Activated CD4-positive, alpha-beta T cell treated with anti-CD3 and anti-CD28 coated beads for 24 hours (primary cell): ENCODE measurements at regions not wholly inside any gene's neighbourhood (a gene's known extent, or its start where the extent isn't known, plus 50 kb on each side); places are given as distances from the start of the nearest gene placed in this dataset.

Source experiments
- DNase-seq, 2 donors: peaks; one replicate each; pipeline ENCODE4 v3.0.0-alpha.2; 2020; ENCODE audit warnings: low read depth in 2 of 2

- no peak for DNase-seq
Measured at GRCh38 chr12:77629141-77629540, 201.6 kb upstream of the NAV3 start.

GRCh38 chr12:77625441-77625840 is 205.3 kb upstream of the NAV3 start:
- no peak for DNase-seq

- DNase-seq: no peak
Measured at GRCh38 chr12:77619425-77619824, 211.3 kb upstream of the NAV3 start.

GRCh38 chr12:77617818-77618217 is 212.9 kb upstream of the NAV3 start:
- DNase-seq: no peak

DNA sequence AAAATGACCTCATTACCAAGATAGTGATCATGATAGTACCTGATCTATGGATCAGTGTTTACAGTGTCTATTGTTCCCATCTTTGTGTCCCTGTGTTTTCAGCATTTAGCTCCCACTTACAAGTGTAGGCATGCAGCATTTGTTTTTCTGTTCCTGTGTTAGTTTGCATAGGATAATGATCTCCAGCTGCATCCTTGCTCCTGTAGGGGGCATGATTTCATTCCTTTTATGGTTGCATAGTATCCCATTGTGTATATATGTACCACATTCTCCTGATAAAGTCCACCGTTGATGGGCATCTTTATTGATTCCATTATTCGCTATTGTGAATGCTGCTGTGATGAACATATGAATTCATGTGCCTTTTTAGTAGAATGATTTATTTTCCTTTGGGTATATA is 215.4 kb upstream of the NAV3 start:
- DNase-seq: no peak

DNA sequence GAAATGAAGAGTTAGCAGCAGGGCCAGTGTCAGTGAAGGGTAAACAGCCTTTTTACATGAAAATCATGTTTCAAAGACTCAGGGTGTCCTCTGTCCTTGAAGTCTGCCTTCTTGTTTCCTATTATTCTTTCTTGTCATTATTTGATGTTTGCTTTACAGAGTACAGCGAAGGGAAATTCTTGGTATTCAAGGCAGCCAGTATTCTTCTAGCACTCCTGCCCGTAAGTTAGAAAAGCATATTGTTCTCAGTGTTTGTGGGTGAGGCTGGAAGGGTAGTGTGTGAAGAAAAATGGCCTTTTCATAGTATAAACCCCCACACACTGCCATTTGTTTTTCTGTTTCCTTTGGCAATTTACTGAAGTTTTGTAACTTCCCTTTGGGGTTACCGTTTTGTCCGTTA is 217.3 kb upstream of the NAV3 start:
- DNase-seq: no peak

- no peak for DNase-seq
Measured at GRCh38 chr12:77610446-77610845, 220.2 kb upstream of the NAV3 start.

- no peak for DNase-seq
Measured at GRCh38 chr12:77609016-77609415, 221.7 kb upstream of the NAV3 start.

DNA sequence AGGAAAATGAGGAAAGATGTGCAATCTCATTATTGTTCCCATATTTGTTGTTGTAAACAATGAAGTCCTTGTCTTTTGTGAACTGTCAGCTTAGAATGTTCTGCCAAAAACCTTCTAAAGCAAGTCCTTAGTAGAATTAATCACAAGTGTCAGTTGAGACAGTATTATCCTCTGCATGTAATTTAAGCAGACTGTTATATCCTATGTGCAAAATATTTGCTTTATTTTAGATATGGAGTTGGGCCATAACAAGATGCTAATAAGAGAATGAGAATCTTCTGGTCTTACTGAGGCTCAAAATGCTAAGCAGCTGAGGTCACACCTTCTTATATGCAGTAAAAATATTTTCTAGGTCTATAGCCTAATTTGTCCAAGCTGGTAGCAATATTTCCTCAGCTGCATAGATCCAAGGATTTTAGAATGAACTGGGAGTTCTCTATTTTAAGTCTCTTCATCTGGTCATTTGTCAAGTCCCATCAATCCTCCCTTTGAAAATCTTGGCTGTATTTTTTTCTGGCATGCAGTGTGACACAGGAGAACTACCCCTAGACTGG is 222.3 kb upstream of the NAV3 start:
- no peak for DNase-seq

DNA sequence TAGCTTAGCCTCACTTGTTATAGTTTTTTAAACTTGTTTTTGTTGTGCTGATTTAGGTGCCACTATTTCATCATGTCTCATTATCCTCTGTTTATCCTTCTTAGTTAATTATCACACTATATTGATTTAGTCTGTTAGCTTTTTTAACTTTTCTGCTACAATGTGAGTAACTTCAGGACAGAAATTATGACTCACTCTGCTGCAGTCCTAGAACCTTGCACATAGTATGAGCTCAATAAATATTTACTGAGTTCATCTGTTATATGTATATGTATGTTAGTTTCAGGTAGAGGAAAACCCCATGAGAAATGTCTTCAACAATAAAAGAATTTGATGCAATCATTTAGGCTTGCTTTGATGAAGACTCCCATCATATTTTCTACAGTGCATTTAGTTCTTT is 224.3 kb upstream of the NAV3 start:
- no peak for DNase-seq

DNA sequence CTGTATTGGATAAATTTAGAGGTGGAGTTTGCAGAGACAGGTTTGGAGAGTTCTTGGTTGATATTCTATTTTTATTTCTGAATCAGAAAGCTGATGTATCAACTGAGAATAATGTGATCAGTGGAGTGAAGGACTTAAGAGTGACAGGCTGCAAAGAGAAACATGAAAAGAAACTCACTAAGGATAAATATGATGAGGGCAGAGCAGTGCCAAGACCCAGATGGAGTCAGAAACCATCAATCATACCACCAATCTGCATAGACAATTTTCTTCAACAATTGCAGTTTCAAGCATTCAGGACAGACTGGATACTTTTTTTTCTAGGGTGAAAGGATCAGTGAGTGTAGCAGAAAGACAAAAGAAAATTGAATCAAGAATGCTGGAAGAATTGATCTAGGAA is 226.7 kb upstream of the NAV3 start:
- DNase-seq: no peak

GRCh38 chr12:77601069-77601468 is 229.6 kb upstream of the NAV3 start:
- DNase-seq: no peak

- no peak for DNase-seq
Measured at GRCh38 chr12:77600468-77600843, 230.2 kb upstream of the NAV3 start.

DNA sequence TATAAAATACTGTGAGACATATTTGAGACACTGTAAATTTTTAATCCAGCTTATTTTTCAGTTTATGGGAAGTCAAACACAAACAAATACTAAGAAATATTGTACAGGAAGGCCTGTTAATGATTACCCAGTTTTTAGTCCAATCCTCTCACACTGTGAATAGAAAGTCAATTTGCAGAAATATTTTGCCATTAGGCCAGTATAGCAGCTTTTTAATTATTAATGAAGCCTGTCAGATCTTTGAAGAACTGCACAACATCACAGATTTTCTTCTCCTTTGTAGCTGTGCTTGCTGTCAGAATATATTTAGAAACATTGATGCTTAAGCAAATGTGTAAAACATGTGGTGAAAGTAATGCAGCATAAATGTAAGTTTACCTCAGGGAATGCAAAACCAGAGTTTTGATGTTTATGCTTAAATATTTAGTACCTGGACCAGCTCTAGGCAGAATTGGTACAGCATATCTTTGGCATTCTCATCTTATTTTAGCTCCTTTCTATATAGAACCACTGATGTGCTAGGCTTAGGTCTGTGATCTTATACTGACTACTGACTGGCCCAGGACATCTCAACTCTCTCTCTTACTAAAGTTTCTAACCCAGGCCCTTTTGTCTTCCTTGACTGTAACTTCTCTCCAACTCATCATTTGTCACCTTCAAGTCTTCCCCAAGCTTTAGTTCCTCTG is 230.8 kb upstream of the NAV3 start:
- DNase-seq: no peak

- DNase-seq: no peak
Measured at GRCh38 chr12:77594366-77594765, 236.3 kb upstream of the NAV3 start.

GRCh38 chr12:77592836-77593235 is 237.9 kb upstream of the NAV3 start:
- no peak for DNase-seq

DNA sequence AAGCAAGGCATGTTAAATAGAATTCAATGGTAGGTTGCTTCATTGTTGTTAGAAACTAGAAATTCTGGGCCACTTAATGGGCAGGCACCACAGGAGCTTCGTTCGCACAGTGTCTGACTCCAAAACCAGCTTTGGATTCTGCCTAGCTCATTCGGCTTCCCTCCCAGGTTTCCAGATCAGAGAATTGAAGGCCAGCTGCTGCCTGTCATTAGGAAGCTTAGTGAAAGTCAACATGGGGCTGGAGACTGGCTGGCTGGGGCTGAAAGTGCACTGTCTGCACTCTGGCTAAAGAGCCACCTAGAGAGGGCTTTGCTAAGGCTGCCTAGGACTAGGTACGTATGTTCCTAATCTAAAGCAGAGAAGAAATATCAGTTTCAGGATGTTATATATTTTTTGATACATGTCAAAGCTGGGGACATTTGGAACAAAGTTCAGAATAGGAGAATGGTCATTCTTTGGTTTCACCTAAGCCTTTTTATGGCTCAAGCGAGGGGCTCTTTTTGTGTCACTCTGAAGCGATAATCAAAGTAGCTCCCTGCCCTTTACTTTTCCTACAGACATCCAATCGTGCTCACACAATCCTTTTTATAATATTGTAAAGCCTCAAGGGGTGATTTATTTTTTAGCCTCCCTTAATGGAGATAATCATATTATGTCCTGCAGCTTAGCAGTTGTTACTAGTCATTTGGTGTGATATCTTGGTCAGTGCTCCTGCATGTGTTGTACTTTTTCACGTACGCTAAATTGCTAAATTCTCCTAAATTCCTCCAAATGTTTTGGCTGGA is 238.5 kb upstream of the NAV3 start:
- DNase-seq: no peak

DNA sequence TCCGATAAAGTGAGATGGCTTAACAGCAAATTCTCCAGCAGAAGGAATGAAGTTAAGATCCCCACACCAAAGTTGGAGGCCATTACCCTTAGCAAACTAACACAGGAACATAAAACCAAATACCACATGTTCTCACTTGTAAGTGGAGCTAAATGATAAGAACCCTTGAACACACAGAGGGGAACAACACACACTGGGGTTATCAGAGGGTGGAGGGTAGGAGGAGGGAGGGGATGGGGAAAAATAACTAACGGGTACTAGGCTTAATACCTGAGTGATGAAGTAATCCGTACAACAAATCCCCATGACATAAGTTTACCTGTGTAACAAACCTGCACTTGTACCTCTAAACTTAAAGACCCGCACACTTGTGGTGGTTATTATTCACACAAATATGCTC is 240.4 kb upstream of the NAV3 start:
- DNase-seq: no peak

GRCh38 chr12:77584860-77585259 is 245.8 kb upstream of the NAV3 start:
- DNase-seq: no peak

DNA sequence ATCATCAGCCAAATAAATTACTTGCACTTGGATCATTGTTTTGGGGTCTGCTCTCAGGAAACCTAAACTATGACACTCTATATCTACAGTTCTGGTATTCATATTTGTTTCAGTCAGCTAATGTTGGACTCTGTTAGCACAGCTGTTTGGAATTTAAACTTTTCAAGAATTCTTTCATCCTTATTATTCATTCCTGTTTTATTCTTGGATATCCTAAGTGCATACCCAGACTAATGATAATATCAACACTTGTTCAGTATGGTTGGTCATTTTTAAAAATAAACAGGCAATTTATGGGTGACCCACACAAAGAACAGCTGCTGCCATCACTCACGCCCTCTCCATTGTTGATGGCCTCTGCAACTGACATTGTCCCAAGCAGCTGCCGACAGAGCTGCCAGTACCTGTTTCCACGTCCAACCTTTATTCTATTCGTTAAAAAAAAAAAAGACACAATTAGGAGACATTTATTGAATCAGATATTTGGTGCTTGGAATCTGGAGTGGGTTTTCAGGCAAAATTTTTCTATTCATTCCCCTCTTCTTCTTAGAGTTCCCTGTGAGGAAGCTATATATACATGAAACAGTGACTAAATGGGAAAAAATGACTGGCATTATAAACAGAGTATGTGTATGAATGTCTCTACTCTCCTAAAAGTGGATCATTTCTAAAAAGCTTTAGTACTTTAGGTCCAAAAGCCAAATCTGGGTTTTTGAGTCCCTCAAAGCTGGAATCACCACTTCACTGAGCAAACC is 252.1 kb upstream of the NAV3 start:
- DNase-seq: no peak

DNA sequence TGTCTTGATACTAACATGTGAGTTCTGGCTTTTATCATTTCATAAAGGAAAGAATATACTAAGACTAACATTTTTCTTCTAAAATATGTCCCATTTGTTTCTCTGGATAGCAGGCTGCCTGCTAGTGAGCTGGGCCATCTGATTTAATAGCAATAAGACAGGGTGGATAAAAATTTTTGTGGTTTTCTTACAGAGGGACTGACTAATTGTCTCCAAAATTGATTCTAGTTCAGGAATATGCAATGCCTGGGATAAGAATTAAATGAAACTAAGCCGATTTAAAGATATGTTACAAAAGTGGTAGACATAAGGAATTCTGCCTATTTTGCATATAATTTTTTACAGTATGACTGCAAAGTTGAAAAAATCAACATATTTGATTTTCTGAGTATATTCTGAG is 252.9 kb upstream of the NAV3 start:
- DNase-seq: no peak

DNA sequence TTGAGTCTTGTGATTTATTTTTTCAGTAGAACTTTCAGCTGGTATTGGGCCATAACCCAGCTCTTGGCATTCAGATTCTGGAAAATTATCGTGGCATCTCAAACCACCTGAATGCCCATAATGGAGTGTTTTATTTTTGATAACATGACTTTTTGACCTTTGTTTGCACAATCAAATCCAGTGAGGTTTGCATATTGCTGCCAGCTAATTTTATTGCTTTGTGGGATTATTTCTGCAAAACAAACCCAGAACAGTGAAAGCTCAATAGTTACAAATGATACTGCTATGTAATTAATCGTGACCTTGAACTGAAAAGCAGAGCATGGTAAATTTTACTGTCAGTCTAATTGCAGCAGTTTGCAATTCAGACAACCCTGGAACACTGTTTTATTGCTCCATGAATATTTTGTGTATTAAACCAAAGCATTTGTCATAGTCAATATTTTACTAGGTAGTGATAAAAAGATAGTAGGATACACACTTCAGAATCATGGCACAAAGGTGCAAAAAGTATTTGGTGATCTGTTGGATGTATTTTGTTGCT is 255.2 kb upstream of the NAV3 start:
- no peak for DNase-seq
